A549 (cell line): ENCODE measurements at regions not wholly inside any gene's neighbourhood (a gene's known extent, or its start where the extent isn't known, plus 50 kb on each side); places are given as distances from the start of the nearest gene placed in this dataset.

Source experiments
- CBX2 ChIP-seq: fragments of 200-600 bp; sonication (generic); IDR thresholded peaks from 2 replicates; pipeline ENCODE4 v1.6.1; 2016; ENCODE audit warnings: low read depth, mild to moderate bottlenecking, borderline replicate concordance
- CEBPB ChIP-seq, 2 experiments: fragments of >200 bp in 1 of 2; sonication (Bioruptor Twin) in 1 of 2; formaldehyde crosslinking in 1 of 2; IDR thresholded peaks; 2 replicates each; pipeline ENCODE4 v1.6.1; 2012 to 2016
- CTCF ChIP-seq: fragments of >200 bp; sonication (Bioruptor Twin); formaldehyde crosslinking; IDR thresholded peaks from 3 replicates; pipeline ENCODE4 v1.5.1; 2016
- HEYL ChIP-seq: fragments of 250-450 bp; sonication (Bioruptor Pico); IDR thresholded peaks from 2 replicates; pipeline ENCODE4 v1.8.0; 2021; ENCODE audit warnings: mild to moderate bottlenecking, moderate library complexity
- JUN ChIP-seq, 2 experiments: fragments of >200 bp; sonication (Bioruptor Twin); formaldehyde crosslinking; IDR thresholded peaks; 2 replicates in 1 of 2; 3 replicates in 1 of 2; pipeline ENCODE4 v1.6.1; 2016 to 2017
- POLR2A ChIP-seq: IDR thresholded peaks from 2 replicates; pipeline ENCODE4 v1.6.1; 2012; ENCODE audit warnings: mild to moderate bottlenecking, low read length

- TF ChIP-seq CEBPB (IDR thresholded peaks at IDR 0.05) (no peak), CTCF (no peak), HEYL (CRISPR knock-in tag) (no peak), POLR2A (no peak), CBX2 (no peak), JUN (IDR thresholded peaks at IDR 0.05) (no peak)
These were observed 55.6 kb upstream of the IMP4 start for GRCh38 chr2:130286983-130287655.
